C4-2B (cell line): ENCODE measurements at regions not wholly inside any gene's neighbourhood (a gene's known extent, or its start where the extent isn't known, plus 50 kb on each side); places are given as distances from the start of the nearest gene placed in this dataset.

Experiments used
- H3K27ac ChIP-seq: fragments of 450-650 bp; 2 replicates; pipeline ENCODE4 v1.5.1; 2017
- CTCF ChIP-seq: fragments of 450-650 bp; conservative IDR thresholded peaks from 2 replicates; pipeline ENCODE4 v1.5.1; 2017; ENCODE audit warnings: mild to moderate bottlenecking
- ZFX ChIP-seq: fragments of 450-650 bp; IDR thresholded peaks from 2 replicates; pipeline ENCODE4 v1.6.1; 2017

GRCh38 chr1:106875622-106876021 is 180.9 kb upstream of the PRMT6 start:
- TF ChIP-seq CTCF (no peak), ZFX (no peak)
- no peak overlapping the region for H3K27ac ChIP-seq

DNA sequence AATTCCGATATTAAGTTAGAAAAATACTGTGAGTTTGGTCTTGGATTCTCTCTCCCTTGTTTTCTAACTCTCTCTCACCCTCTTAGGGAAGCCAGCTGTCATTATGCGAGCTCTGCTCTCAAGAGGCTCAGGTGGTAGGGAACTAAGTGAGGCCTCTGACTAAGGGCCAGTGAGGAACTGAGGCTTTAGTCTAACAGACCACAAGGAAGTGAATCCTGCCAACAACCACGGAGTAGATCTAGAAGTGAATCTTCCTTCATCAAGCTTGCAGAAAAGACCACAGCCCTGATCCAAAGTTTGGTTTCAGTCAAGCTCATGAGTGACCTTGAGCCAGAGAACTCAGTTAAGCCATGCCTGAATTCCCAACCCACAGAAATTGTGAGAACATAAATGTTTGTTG is 180.1 kb upstream of the PRMT6 start:
- TF ChIP-seq CTCF (no peak), ZFX (no peak)
- no peak overlapping the region for H3K27ac ChIP-seq

DNA sequence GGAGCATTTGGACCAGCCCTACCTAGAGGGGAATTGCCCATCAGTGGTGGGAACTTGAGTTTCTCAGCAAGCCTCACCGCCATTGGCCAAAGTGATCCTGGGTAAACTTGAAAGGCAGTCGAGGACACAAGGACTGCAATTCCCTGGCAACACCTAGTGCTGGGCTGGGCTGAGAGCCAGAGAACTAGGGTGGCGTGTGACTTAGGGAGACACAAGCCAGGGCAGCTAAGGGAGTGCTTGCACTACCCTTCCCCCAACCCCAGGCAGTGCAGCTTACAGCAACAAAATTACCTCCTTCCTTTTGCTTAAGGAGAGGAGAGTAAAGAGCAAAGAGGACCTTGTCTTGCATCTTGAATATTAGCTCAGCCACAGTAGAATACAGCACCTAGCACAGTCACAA is 176.9 kb upstream of the PRMT6 start:
- H3K27ac ChIP-seq: peak overlapping the region; percentile 45
- TF ChIP-seq CTCF (no peak), ZFX (no peak)

DNA sequence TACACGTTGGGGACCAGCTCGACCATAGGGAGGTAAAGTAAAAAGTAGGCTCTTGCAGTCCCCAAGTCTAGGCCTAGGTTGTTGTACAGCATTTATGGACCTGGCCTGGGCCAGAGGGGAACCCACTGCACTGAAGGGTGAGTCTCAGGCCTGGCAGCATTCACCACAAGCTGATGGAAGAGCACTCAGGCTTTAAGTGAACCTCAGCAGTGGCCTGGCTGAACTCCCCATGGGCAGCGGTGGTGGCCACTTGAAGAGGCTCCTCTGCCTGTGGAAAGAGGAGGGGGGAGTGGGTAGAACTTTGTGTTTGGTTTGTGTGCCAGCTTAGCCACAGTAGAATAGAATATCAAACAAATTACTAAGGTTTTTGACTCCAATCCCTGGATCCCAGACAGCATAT is 176.2 kb upstream of the PRMT6 start:
- peak overlapping the region; percentile 45 for H3K27ac ChIP-seq
- no peak for TF ChIP-seq CTCF

- TF ChIP-seq ZFX: no peak
- TF ChIP-seq CTCF: no peak
- H3K27ac ChIP-seq: no peak overlapping the region
Measured at GRCh38 chr1:106883208-106883607, 173.3 kb upstream of the PRMT6 start.

GRCh38 chr1:106889059-106889458 is 167.4 kb upstream of the PRMT6 start:
- no peak overlapping the region for H3K27ac ChIP-seq
- no peak for TF ChIP-seq CTCF
- TF ChIP-seq ZFX: no peak

DNA sequence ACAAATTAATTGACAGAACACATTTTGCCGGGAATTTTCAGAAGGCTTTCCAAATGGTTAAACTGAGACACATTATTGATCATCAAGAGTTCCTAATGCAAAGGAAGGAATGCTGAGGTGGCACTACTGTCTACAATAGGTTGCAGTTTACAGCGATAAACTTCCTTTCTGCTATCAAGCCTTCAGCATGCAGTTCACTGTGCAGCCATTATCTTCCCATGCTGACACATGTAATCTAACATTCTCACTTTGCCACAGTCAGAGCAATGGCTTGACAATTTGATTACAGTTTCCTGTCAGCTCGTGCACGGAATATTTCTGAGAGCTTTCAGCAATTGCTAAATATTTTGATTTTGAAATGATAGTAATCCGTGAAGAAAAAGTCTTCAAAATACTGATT is 166.9 kb upstream of the PRMT6 start:
- no peak overlapping the region for H3K27ac ChIP-seq
- no peak for TF ChIP-seq ZFX
- TF ChIP-seq CTCF: no peak

- no peak overlapping the region for H3K27ac ChIP-seq
Measured at GRCh38 chr1:106897976-106898375, 158.5 kb upstream of the PRMT6 start.

More at GRCh38 chr1:106897976-106898375, 158.5 kb upstream of the PRMT6 start:
- TF ChIP-seq ZFX (no peak), CTCF (no peak)
